DMS153 treated with DMSO at 0.1 percent for 48 hours (cell line): ENCODE measurements at regions not wholly inside any gene's neighbourhood (a gene's known extent, or its start where the extent isn't known, plus 50 kb on each side); places are given as distances from the start of the nearest gene placed in this dataset.

ENCODE experiments used
- DNase-seq: peaks from one replicate; lab custom pipeline; 2025; ENCODE audit not compliant: unreplicated experiment; lab: John Stamatoyannopoulos, UW

DNA sequence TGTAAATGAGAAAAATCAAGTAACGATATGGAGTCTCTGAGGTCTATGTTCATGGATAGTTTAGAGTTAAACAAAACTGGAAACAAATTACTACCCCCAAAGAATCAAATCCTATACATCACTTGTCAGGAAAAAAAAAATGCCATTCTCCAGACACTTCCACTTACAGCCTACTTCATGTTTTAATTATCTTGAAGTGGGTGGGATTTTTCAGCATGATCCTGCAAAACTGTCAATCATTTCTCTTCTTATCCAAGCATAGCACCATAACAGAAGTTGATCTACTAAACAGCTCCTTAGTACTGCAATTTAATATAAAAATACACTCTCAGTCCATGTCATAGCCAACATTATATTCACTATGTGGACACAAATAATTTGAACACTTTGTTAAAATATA, 833.9 kb downstream of the TUSC7 start:
- no peak for DNase-seq

GRCh38 chr3:117545484-117545883, 835.9 kb downstream of the TUSC7 start:
- no peak for DNase-seq

- no peak for DNase-seq
Observed at GRCh38 chr3:117547956-117548550, 838.5 kb downstream of the TUSC7 start.

- DNase-seq: no peak
Observed at GRCh38 chr3:117548600-117548999, 839.0 kb downstream of the TUSC7 start.

GRCh38 chr3:117549716-117550115, 840.1 kb downstream of the TUSC7 start:
- no peak for DNase-seq

DNA sequence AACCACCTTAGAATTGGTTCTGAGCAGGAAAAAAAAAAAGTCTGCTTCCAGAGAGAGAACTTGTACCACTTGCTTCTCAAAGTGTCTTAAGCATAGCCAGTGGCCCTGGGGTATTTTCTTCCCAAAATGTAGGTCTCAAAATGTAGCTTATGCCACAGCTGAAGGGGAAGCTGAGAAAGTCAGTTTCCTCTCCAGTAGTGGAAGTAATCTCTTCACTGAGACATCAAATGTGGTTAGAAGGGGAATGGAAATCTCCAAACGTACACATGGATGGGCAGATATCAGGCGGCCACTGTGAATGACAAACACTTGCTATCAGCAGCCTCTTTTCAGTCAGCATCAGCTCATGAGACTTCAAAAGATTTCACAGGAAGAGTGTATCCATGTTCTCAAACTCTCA, 841.2 kb downstream of the TUSC7 start:
- no peak for DNase-seq

- DNase-seq: no peak
Observed at GRCh38 chr3:117553461-117553860, 843.9 kb downstream of the TUSC7 start.

GRCh38 chr3:117556646-117557407, 847.2 kb downstream of the TUSC7 start:
- no peak for DNase-seq

DNA sequence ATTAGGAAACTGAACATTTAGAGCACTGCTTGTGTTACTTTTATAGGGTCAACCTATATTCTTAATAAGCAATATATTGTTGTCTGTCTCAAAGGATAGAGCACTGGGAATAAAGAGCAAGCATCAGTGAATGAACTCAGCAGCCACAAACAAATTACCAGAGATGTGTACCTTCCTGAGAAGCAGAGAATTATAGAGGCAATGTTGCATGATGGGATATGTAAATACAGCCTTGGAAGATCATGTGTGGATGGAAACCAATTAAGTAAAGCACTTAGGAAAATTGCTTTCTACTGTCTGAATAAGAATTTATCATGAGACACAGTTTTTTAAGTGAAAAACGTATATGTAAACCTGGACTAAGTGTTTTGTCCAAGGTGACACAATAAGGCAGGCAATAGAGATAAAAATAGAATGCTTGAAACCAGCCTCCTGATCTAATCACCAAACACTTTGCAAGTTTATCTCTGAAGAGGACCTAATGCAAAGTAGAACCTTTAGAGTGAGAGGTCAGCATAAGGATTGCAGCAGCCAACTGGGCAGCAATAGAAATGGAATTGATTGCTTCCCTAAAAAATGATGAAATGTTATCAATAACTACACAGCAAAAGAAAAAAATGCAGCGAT, 848.0 kb downstream of the TUSC7 start:
- peak; percentile 44 for DNase-seq

GRCh38 chr3:117558681-117559080, 849.1 kb downstream of the TUSC7 start:
- DNase-seq: no peak

GRCh38 chr3:117562000-117562399, 852.4 kb downstream of the TUSC7 start:
- no peak for DNase-seq

DNA sequence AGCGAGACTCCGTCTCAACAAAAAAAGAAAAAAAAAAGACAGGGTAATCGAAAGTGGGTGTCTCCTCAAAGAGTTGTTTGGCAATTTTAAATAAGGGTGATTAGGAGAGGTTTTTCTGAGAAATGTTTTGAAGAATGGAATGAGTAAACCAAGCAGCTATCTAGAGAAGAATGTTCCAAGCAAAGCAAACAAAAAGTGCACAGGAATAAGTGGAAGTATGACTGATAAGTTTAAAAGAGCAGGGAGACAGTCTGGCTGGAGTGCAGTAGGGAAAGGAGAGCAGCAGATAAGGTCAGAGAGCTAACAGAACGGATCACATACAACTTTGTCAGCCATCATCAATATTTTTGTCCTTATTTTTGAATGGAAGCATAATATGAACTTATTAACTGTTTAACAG, 853.5 kb downstream of the TUSC7 start:
- DNase-seq: no peak

GRCh38 chr3:117565777-117566176, 856.2 kb downstream of the TUSC7 start:
- DNase-seq: no peak

GRCh38 chr3:117566926-117567325, 857.3 kb downstream of the TUSC7 start:
- DNase-seq: no peak

DNA sequence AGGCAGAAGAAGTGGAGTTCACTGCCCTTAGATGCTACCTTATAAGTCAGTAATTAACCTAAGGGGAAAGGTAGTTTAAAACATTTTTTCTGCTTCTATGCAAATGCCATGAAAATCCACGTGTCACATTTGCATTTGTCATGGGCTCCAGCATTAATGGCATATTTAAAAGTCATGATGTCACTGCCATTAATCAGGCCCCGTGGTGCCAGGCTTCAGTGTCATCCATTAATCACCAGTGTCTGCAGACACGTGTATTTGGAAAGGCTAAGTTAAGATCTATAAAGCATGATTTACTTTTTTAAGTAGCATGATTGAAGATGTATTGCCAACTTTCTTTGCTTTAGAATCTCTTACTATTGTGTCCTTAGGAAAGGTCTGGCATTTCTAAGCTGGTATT, 857.8 kb downstream of the TUSC7 start:
- no peak for DNase-seq

DNA sequence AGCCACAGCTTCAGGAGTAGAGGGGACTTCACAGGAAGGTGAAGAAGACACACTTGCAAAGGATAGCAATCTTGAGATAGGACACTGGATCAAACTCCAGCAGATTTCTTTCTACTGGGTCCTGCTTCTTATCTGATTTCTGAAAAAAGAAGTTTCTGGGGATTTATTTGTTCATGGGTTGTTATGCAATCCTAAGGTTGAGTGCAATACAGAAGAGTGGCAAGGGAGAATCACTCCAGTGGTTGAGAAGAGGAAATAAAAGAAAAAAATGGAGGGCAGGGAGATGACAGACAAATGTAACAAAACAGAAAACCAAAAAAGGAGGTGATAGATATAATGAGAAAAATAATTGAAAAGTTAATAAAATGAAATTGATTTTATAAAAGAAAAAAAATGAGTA, 858.3 kb downstream of the TUSC7 start:
- no peak for DNase-seq

DNA sequence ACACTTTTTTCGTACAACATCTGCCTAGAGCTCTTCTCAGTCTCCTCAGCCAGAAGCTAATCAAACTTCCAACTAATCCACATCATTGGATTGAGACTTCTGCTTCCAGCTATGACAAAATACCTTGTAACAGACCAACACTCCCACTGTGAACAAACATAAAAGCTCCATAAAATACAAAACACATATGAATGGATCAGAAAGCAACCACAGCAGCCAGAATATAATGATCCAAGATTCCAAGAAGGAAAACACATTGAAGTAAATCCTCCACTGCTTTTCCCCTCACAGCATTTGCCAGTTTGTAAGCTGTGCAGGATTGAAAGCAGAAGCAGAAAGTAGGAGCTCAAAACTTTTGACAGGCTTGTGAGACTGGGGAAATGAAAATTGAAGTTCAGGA, 863.2 kb downstream of the TUSC7 start:
- no peak for DNase-seq

DNA sequence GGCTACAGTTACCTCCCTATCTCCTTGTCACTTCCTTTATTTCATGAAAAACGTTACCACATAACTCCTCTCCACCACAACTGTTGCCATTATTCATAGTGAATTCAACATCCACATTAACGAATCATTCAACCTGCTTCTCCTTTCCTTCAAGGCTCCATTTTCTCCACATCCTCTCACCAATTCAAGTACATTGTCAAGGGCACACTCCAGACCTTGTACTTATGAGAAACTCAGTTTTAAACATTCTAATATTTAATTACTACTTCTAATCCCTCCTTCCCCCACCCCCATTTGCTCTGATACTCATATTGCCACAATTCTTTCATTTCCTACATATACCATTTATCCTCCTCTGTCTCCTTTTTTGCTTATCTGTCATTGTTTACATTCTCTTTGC, 871.2 kb downstream of the TUSC7 start:
- DNase-seq: no peak

GRCh38 chr3:117586161-117586560, 876.6 kb downstream of the TUSC7 start:
- DNase-seq: no peak

GRCh38 chr3:117587416-117587815, 877.8 kb downstream of the TUSC7 start:
- DNase-seq: peak; percentile 25

GRCh38 chr3:117589454-117589853, 879.9 kb downstream of the TUSC7 start:
- DNase-seq: peak; percentile 47

DNA sequence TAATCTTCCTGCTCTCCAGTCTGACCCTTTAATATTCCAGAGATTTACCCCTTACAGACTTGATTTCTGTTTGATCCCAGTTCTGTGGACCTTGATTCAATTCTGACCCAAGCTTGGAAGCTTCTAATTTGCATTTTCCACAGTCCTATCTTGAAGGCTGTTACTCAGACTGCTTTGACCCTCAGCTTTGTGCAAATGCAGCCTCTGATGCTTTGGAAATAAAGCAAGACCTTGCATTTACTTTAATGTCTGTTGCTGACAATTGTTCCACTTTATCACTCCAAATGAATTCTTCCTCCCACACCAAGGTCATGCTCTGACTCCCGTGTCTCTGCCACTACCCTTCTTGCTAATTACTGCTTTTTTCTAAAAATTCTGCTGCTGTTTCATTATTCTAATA, 886.0 kb downstream of the TUSC7 start:
- no peak for DNase-seq
